HEK293 (cell line): ENCODE measurements at regions not wholly inside any gene's neighbourhood (a gene's known extent, or its start where the extent isn't known, plus 50 kb on each side); places are given as distances from the start of the nearest gene placed in this dataset.
"Not testable (repeated sequence)": the region's sequence is repeated elsewhere in the genome, so short reads cannot be mapped to it uniquely, and the experiment has no call there.

ENCODE experiments used
- CTCF ChIA-PET: fragments of 350-600 bp; formaldehyde crosslinking; extraction: SDS; loops from one replicate; lab custom pipeline; 2021; ENCODE audit warnings: antibody characterized with exemption; lab: Yijun Ruan, JAX
- POLR2A ChIA-PET: fragments of 300-600 bp; formaldehyde crosslinking; extraction: SDS; loops from one replicate; lab custom pipeline; 2020; ENCODE audit warnings: antibody characterized with exemption, inconsistent platforms; lab: Yijun Ruan, JAX
- H3K27ac ChIP-seq: fragments of 200-500 bp; sonication (Bioruptor generic); 2 replicates; pipeline ENCODE4 v1.5.1; 2014; ENCODE audit warnings: low read depth, low read length, control low read depth, inconsistent platforms; ENCODE audit errors: extremely low read depth
- H3K36me3 ChIP-seq, 2 experiments: fragments of 200-500 bp in 1 of 2; sonication (Bioruptor generic) in 1 of 2; 1 replicate in 1 of 2; 2 replicates in 1 of 2; pipeline ENCODE4 v1.5.1; 2014 to 2017; ENCODE audit warnings: inconsistent platforms in 2 of 2, low read length in 2 of 2; ENCODE audit not compliant: control insufficient read depth in 2 of 2, insufficient read depth in 1 of 2
- H3K4me1 ChIP-seq: fragments of 200-500 bp; sonication (Bioruptor generic); 2 replicates; pipeline ENCODE4 v1.5.1; 2014; ENCODE audit warnings: mild to moderate bottlenecking, low read length, inconsistent platforms; ENCODE audit not compliant: control insufficient read depth, insufficient read depth
- H3K4me3 ChIP-seq: 2 replicates; pipeline ENCODE4 v1.5.1; 2011; ENCODE audit warnings: low read depth, mild to moderate bottlenecking, control low read depth, low read length, moderate library complexity
- H3K9me3 ChIP-seq: fragments of 200-500 bp; sonication (Bioruptor generic); 2 replicates; pipeline ENCODE4 v1.5.1; 2014; ENCODE audit warnings: low read depth, low read length, inconsistent platforms; ENCODE audit not compliant: control insufficient read depth, insufficient read depth
- PRDM2 ChIP-seq: fragments of 450-650 bp; formaldehyde crosslinking; IDR thresholded peaks from 2 replicates; pipeline ENCODE4 v1.5.1; 2016; ENCODE audit warnings: missing biosample characterization, missing genetic modification characterization, borderline replicate concordance
- SCRT1 ChIP-seq: fragments of 450-650 bp; formaldehyde crosslinking; IDR thresholded peaks from 2 replicates; pipeline ENCODE4 v1.5.1; 2016; ENCODE audit warnings: missing biosample characterization, missing genetic modification characterization, borderline replicate concordance
- SP2 ChIP-seq: fragments of 450-650 bp; formaldehyde crosslinking; IDR thresholded peaks from 2 replicates; pipeline ENCODE4 v1.5.1; 2016; ENCODE audit warnings: missing biosample characterization, missing genetic modification characterization
- SP7 ChIP-seq: fragments of 450-650 bp; formaldehyde crosslinking; IDR thresholded peaks from 2 replicates; pipeline ENCODE4 v1.5.1; 2016; ENCODE audit warnings: missing biosample characterization, missing genetic modification characterization
- WT1 ChIP-seq: fragments of 450-650 bp; formaldehyde crosslinking; IDR thresholded peaks from 2 replicates; pipeline ENCODE4 v1.5.1; 2016; ENCODE audit warnings: missing biosample characterization, missing genetic modification characterization
- ZEB2 ChIP-seq: fragments of 450-650 bp; formaldehyde crosslinking; IDR thresholded peaks from 2 replicates; pipeline ENCODE4 v1.5.1; 2016; ENCODE audit warnings: missing biosample characterization, missing genetic modification characterization
- ZFHX2 ChIP-seq: fragments of 450-650 bp; formaldehyde crosslinking; conservative IDR thresholded peaks from 2 replicates; pipeline ENCODE4 v1.5.1; 2016; ENCODE audit warnings: missing biosample characterization, missing genetic modification characterization
- ZNF174 ChIP-seq: fragments of 450-650 bp; formaldehyde crosslinking; IDR thresholded peaks from 2 replicates; pipeline ENCODE4 v1.5.0; 2017; ENCODE audit warnings: missing biosample characterization, mild to moderate bottlenecking, missing genetic modification characterization
- ZNF175 ChIP-seq: fragments of 450-650 bp; formaldehyde crosslinking; IDR thresholded peaks from 2 replicates; pipeline ENCODE4 v1.5.1; 2016; ENCODE audit warnings: missing biosample characterization, missing genetic modification characterization
- ZNF18 ChIP-seq: fragments of 450-650 bp; formaldehyde crosslinking; IDR thresholded peaks from 2 replicates; pipeline ENCODE4 v1.5.1; 2016; ENCODE audit warnings: missing biosample characterization, missing genetic modification characterization
- ZNF302 ChIP-seq: fragments of 450-650 bp; formaldehyde crosslinking; IDR thresholded peaks from 2 replicates; pipeline ENCODE4 v1.5.1; 2016; ENCODE audit warnings: missing biosample characterization, missing genetic modification characterization, low read depth
- ZNF423 ChIP-seq: fragments of 450-650 bp; formaldehyde crosslinking; IDR thresholded peaks from 2 replicates; pipeline ENCODE4 v1.5.1; 2016; ENCODE audit warnings: missing biosample characterization, missing genetic modification characterization
- ZNF521 ChIP-seq: fragments of 450-650 bp; formaldehyde crosslinking; IDR thresholded peaks from 2 replicates; pipeline ENCODE4 v1.5.1; 2017; ENCODE audit warnings: missing biosample characterization, mild to moderate bottlenecking, missing genetic modification characterization
- ZNF558 ChIP-seq: fragments of 450-650 bp; formaldehyde crosslinking; IDR thresholded peaks from 2 replicates; pipeline ENCODE4 v1.5.1; 2016; ENCODE audit warnings: missing biosample characterization, missing genetic modification characterization
- ZNF585B ChIP-seq: fragments of 450-650 bp; formaldehyde crosslinking; IDR thresholded peaks from 2 replicates; pipeline ENCODE4 v1.5.1; 2016; ENCODE audit warnings: missing biosample characterization, missing genetic modification characterization
- ZNF664 ChIP-seq: fragments of 450-650 bp; formaldehyde crosslinking; IDR thresholded peaks from 2 replicates; pipeline ENCODE4 v1.5.1; 2016; ENCODE audit warnings: missing biosample characterization, missing genetic modification characterization
- ZNF670 ChIP-seq: fragments of 450-650 bp; formaldehyde crosslinking; IDR thresholded peaks from 2 replicates; pipeline ENCODE4 v1.5.1; 2016; ENCODE audit warnings: missing biosample characterization, missing genetic modification characterization, low read depth
- ZNF830 ChIP-seq: fragments of 450-650 bp; IDR thresholded peaks from 2 replicates; pipeline ENCODE4 v1.5.0; 2018; ENCODE audit warnings: missing biosample characterization, missing genetic modification characterization, low read depth, mild to moderate bottlenecking, moderate library complexity
- ZSCAN16 ChIP-seq: fragments of 450-650 bp; formaldehyde crosslinking; IDR thresholded peaks from 2 replicates; pipeline ENCODE4 v1.5.1; 2016; ENCODE audit warnings: missing biosample characterization, missing genetic modification characterization

GRCh38 chr12:131411827-131412226 is 299.1 kb upstream of the SFSWAP start:
- H3K36me3 ChIP-seq, CTCF ChIA-PET, POLR2A ChIA-PET: not testable (repeated sequence)

GRCh38 chr12:131413006-131413405 is 297.9 kb upstream of the SFSWAP start:
- Histone ChIP-seq H3K9me3 (no peaks in the 10 kb centered on the region), H3K27ac (no peak overlapping the region), H3K36me3 (no peaks in the 10 kb centered on the region)
- TF ChIP-seq SCRT1 (tag by site-specific recombination) = no peak
- TF ChIP-seq ZNF175 (tag by site-specific recombination) = no peak
- no peak for TF ChIP-seq ZNF558
- TF ChIP-seq ZEB2 (tag by site-specific recombination) = no peak
- TF ChIP-seq ZNF18 = no peak
- TF ChIP-seq ZNF423 = no peak
- TF ChIP-seq ZNF521 (tag by site-specific recombination) = no peak
- TF ChIP-seq ZFHX2 = no peak
- TF ChIP-seq ZNF664 (tag by site-specific recombination) = no peak
- no peak for TF ChIP-seq PRDM2 (tag by site-specific recombination)
- TF ChIP-seq ZSCAN16 (tag by site-specific recombination) = no peak
- no peak for TF ChIP-seq SP7 (tag by site-specific recombination)
- no peak for TF ChIP-seq ZNF830 (tag by site-specific recombination)
- no peak for TF ChIP-seq SP2 (tag by site-specific recombination)
- TF ChIP-seq ZNF174 (tag by site-specific recombination) = no peak
- TF ChIP-seq, all 188 proteins: peak for 0
- POLR2A ChIA-PET = no interaction called here
- Histone ChIP-seq H3K4me1 (no peaks in the 10 kb centered on the region), H3K4me3 (no peak overlapping the region)
- CTCF ChIA-PET = interaction anchor here (1.0 kb wide), 1 partner anchor 41 kb away, joined by 3 read pairs; no protein-coding TSS in a partner anchor

More at GRCh38 chr12:131411827-131412226, 299.1 kb upstream of the SFSWAP start:
- not testable (repeated sequence) for H3K4me1 ChIP-seq, H3K9me3 ChIP-seq, H3K27ac ChIP-seq, H3K4me3 ChIP-seq

GRCh38 chr12:131413471-131413870 is 297.4 kb upstream of the SFSWAP start:
- ChIA-PET POLR2A (no interaction called here), CTCF (no interaction called here)
- Histone ChIP-seq H3K36me3 (no peaks in the 10 kb centered on the region), H3K4me3 (no peak overlapping the region), H3K4me1 (no peaks in the 10 kb centered on the region), H3K27ac (no peak overlapping the region), H3K9me3 (no peaks in the 10 kb centered on the region)
- TF ChIP-seq WT1 (tag by site-specific recombination) = no peak
- TF ChIP-seq ZNF670 (tag by site-specific recombination) = no peak
- no peak for TF ChIP-seq ZSCAN16 (tag by site-specific recombination)
- no peak for TF ChIP-seq ZNF585B (tag by site-specific recombination)
- TF ChIP-seq ZNF302 (tag by site-specific recombination) = no peak

- POLR2A ChIA-PET, H3K27ac ChIP-seq, H3K36me3 ChIP-seq, H3K4me3 ChIP-seq, H3K4me1 ChIP-seq, CTCF ChIA-PET, H3K9me3 ChIP-seq: not testable (repeated sequence)
These were observed 296.6 kb upstream of the SFSWAP start for GRCh38 chr12:131414155-131414922.
